IMR-90 (cell line): ENCODE measurements at regions not wholly inside any gene's neighbourhood (a gene's known extent, or its start where the extent isn't known, plus 50 kb on each side); places are given as distances from the start of the nearest gene placed in this dataset.

Source experiments
- ATAC-seq: fragments of 200-7000 bp; cut with Tn5 transposase; 2 replicates; pipeline ENCODE4 v1.9.1; 2020; ENCODE audit warnings: low read depth, mild to moderate bottlenecking, moderate library complexity
- BruUV-seq: library from RNA; stranded (reverse); fragments of 400-500 nt; replicated peaks from 2 replicates; lab custom pipeline; 2021; lab: Mats Ljungman, UMichigan
- CTCF ChIA-PET: fragments of 300-600 bp; formaldehyde crosslinking; extraction: SDS; loops from one replicate; lab custom pipeline; 2021; ENCODE audit warnings: antibody characterized with exemption; lab: Yijun Ruan, JAX
- POLR2A ChIA-PET: fragments of 300-600 bp; sonication (Branson Sonifier 250); formaldehyde crosslinking; loops from one replicate; lab custom pipeline; 2022; ENCODE audit warnings: antibody characterized with exemption; ENCODE audit not compliant: unreplicated experiment; lab: Charles Lee
- DNase-seq: peaks from one replicate; pipeline ENCODE4 v3.0.0; 2013
- H2AFZ ChIP-seq: replicated peaks from 2 replicates; pipeline ENCODE3; 2013; ENCODE audit warnings: low read length, mild to moderate bottlenecking; ENCODE audit not compliant: poor library complexity
- H2AK5ac ChIP-seq: 2 replicates; pipeline ENCODE4 v1.6.1; 2013; ENCODE audit warnings: low read depth, low read length, inconsistent platforms
- H2AK9ac ChIP-seq: replicated peaks from 2 replicates; pipeline ENCODE3; 2013; ENCODE audit warnings: mild to moderate bottlenecking, low read depth, low read length, moderate library complexity; ENCODE audit not compliant: poor library complexity
- H2BK120ac ChIP-seq: 2 replicates; pipeline ENCODE4 v1.6.1; 2013; ENCODE audit warnings: low read depth, low read length, inconsistent platforms
- H2BK15ac ChIP-seq: 3 replicates; pipeline ENCODE4 v1.6.1; 2013; ENCODE audit warnings: low read depth, low read length, inconsistent platforms
- H2BK20ac ChIP-seq: 2 replicates; pipeline ENCODE4 v1.6.1; 2013; ENCODE audit warnings: low read depth, mild to moderate bottlenecking, inconsistent platforms, low read length, moderate library complexity
- H2BK5ac ChIP-seq: 2 replicates; pipeline ENCODE4 v1.6.1; 2013; ENCODE audit warnings: mild to moderate bottlenecking, low read depth, low read length, inconsistent platforms; ENCODE audit not compliant: poor library complexity, severe bottlenecking
- H3K14ac ChIP-seq: replicated peaks from 2 replicates; pipeline ENCODE4 v1.6.1; 2013; ENCODE audit warnings: low read depth, low read length, inconsistent platforms
- H3K18ac ChIP-seq: 2 replicates; pipeline ENCODE4 v1.6.1; 2013; ENCODE audit warnings: low read depth, low read length, control low read depth
- H3K23ac ChIP-seq: 2 replicates; pipeline ENCODE4 v1.6.1; 2013; ENCODE audit warnings: low read depth, low read length, inconsistent platforms
- H3K27ac ChIP-seq: 2 replicates; pipeline ENCODE4 v1.5.1; 2013; ENCODE audit warnings: mild to moderate bottlenecking, control low read depth, low read length; ENCODE audit not compliant: insufficient read depth
- H3K27me3 ChIP-seq: 2 replicates; pipeline ENCODE4 v1.6.1; 2013; ENCODE audit warnings: low read length; ENCODE audit not compliant: control insufficient read depth, insufficient read depth
- H3K36me3 ChIP-seq: 2 replicates; pipeline ENCODE4 v1.6.1; 2013; ENCODE audit warnings: low read length, mixed read lengths; ENCODE audit not compliant: control insufficient read depth, insufficient read depth
- H3K4ac ChIP-seq: 2 replicates; pipeline ENCODE4 v1.6.1; 2013; ENCODE audit warnings: low read depth, low read length, inconsistent platforms
- H3K4me1 ChIP-seq: 2 replicates; pipeline ENCODE4 v1.6.1; 2013; ENCODE audit warnings: low read length, mixed read lengths; ENCODE audit not compliant: control insufficient read depth, insufficient read depth
- H3K4me2 ChIP-seq: 2 replicates; pipeline ENCODE4 v1.6.1; 2013; ENCODE audit warnings: low read depth, mild to moderate bottlenecking, control low read depth, low read length, moderate library complexity
- H3K4me3 ChIP-seq: 2 replicates; pipeline ENCODE4 v1.5.1; 2013; ENCODE audit warnings: low read depth, mild to moderate bottlenecking, control low read depth, low read length, moderate library complexity; ENCODE audit not compliant: insufficient read depth
- H3K56ac ChIP-seq: 2 replicates; pipeline ENCODE4 v1.6.1; 2013; ENCODE audit warnings: low read length, inconsistent platforms; ENCODE audit not compliant: insufficient read depth; ENCODE audit errors: extremely low read depth
- H3K79me1 ChIP-seq, 2 experiments: 2 replicates each; pipeline ENCODE4 v1.6.1; 2013; ENCODE audit warnings: low read length in 2 of 2, inconsistent platforms in 1 of 2, low read depth in 1 of 2
- H3K9ac ChIP-seq: 2 replicates; pipeline ENCODE4 v1.6.1; 2013; ENCODE audit warnings: low read depth, low read length, control low read depth
- H3K9me1 ChIP-seq: 2 replicates; pipeline ENCODE4 v1.6.1; 2013; ENCODE audit warnings: low read length, inconsistent platforms; ENCODE audit not compliant: insufficient read depth
- H3K9me3 ChIP-seq: 2 replicates; pipeline ENCODE4 v1.6.1; 2013; ENCODE audit warnings: low read length; ENCODE audit not compliant: control insufficient read depth, insufficient read depth
- H4K20me1 ChIP-seq: 2 replicates; pipeline ENCODE4 v1.6.1; 2013; ENCODE audit warnings: low read length, inconsistent platforms; ENCODE audit not compliant: insufficient read depth
- H4K5ac ChIP-seq: 2 replicates; pipeline ENCODE4 v1.6.1; 2013; ENCODE audit warnings: mild to moderate bottlenecking, low read depth, low read length, control low read depth
- H4K8ac ChIP-seq, 2 experiments: 2 replicates each; pipeline ENCODE4 v1.6.1; 2013; ENCODE audit warnings: low read depth in 2 of 2, low read length in 2 of 2, control low read depth in 1 of 2, inconsistent platforms in 1 of 2
- H4K91ac ChIP-seq: 2 replicates; pipeline ENCODE4 v1.6.1; 2013; ENCODE audit warnings: low read depth, low read length, inconsistent platforms; ENCODE audit not compliant: insufficient read depth
- CEBPB ChIP-seq: IDR thresholded peaks from 2 replicates; pipeline ENCODE4 v1.6.1; 2012; ENCODE audit warnings: low read depth, low read length, improper control_type of control experiment
- MAFK ChIP-seq: IDR thresholded peaks from 2 replicates; pipeline ENCODE4 v1.6.1; 2012; ENCODE audit warnings: low read depth, low read length, improper control_type of control experiment
- MXI1 ChIP-seq: IDR thresholded peaks from 2 replicates; pipeline ENCODE4 v1.6.1; 2012; ENCODE audit warnings: low read depth, mild to moderate bottlenecking, low read length, moderate library complexity, borderline replicate concordance
- POLR2A ChIP-seq: IDR thresholded peaks from 2 replicates; pipeline ENCODE4 v1.6.1; 2012; ENCODE audit warnings: mild to moderate bottlenecking, low read depth, low read length
- RCOR1 ChIP-seq: IDR thresholded peaks from 2 replicates; pipeline ENCODE4 v1.6.1; 2012; ENCODE audit warnings: mild to moderate bottlenecking, low read length, improper control_type of control experiment; ENCODE audit not compliant: insufficient replicate concordance
- RFX5 ChIP-seq: IDR thresholded peaks from 2 replicates; pipeline ENCODE4 v1.8.0; 2012; ENCODE audit warnings: low read depth, mild to moderate bottlenecking, low read length, moderate library complexity
- SMC3 ChIP-seq: fragments of 150-350 bp; IDR thresholded peaks from 2 replicates; pipeline ENCODE4 v1.6.1; 2016; ENCODE audit warnings: low read depth, mild to moderate bottlenecking, antibody characterized with exemption, low read length, moderate library complexity
- dilution Hi-C: fragments of 300-500 bp; cut with HindIII; formaldehyde crosslinking; loops from one replicate; pipeline ENCODE4 v1.14.3; 2018; ENCODE audit warnings: low sequenced_read_pairs; ENCODE audit not compliant: unreplicated experiment
- in situ Hi-C: fragments of 300-500 bp; cut with MboI; formaldehyde crosslinking; loops from 3 replicates; pipeline ENCODE4 v1.14.3; 2019; ENCODE audit warnings: low sequenced_read_pairs, inconsistent platforms, mixed read lengths
- intact Hi-C: fragments of 100-400 bp; cut with micrococcal nuclease; formaldehyde crosslinking; loops from 2 replicates; pipeline ENCODE4 v1.10.0; 2022
- TF ChIP-seq, protein P1 (sequence below): conservative IDR thresholded peaks from 2 replicates; pipeline ENCODE4 v1.5.1; 2012; ENCODE audit warnings: mild to moderate bottlenecking, low read depth, low read length, improper control_type of control experiment

DNA sequence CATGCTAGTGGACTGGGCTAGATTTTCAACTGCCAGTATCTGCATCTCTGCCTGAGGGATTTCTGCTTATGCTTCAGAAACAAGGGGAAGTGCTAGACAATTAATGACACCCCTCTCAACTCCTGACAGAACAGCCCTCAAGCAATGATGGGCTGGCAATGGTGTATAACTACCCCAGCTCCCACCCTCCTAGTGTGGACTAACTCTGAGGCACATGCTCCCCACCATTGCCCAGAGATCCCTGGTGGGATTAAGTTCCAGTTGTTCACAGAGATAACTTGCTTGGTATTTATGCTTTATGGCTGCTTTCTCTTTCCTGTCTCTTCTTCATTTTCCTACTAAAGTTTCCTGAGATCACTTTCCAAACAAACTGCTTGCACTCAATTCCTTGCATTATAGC, 113.5 kb downstream of the RPS24 start:
- POLR2A ChIA-PET = no interaction called here
- H4K91ac ChIP-seq = no peak overlapping the region
- H3K4me1 ChIP-seq = no peaks in the 10 kb centered on the region
- H4K8ac ChIP-seq = no peak overlapping the region
- H3K23ac ChIP-seq = no peak overlapping the region
- H2BK20ac ChIP-seq = no peak overlapping the region
- H2BK15ac ChIP-seq = no peak overlapping the region
- no peak for DNase-seq
- H2BK5ac ChIP-seq = no peak overlapping the region
- H3K27ac ChIP-seq = no peak overlapping the region
- no peak overlapping the region for H2BK120ac ChIP-seq
- H3K4me2 ChIP-seq = no peak overlapping the region
- no peak overlapping the region for H3K9ac ChIP-seq
- H3K4me3 ChIP-seq = no peak overlapping the region
- CTCF ChIA-PET = no interaction called here
- no TSS peak for BruUV-seq
- no peak overlapping the region for H4K5ac ChIP-seq
- no peak for ATAC-seq
- intact Hi-C loops = no loop called here
- no peaks in the 10 kb centered on the region for H3K36me3 ChIP-seq
- H3K9me3 ChIP-seq = peaks cover 2% of the 10 kb centered on the region
- H3K4ac ChIP-seq = no peak overlapping the region
- no peak overlapping the region for H2AK9ac ChIP-seq
- 0 out of 2 replicates have a peak, but pooled peaks cover 3% of the 10 kb centered on the region for H3K9me1 ChIP-seq
- in situ Hi-C loops = no loop called here
- no peak overlapping the region for H3K56ac ChIP-seq
- H4K20me1 ChIP-seq = no peaks in the 10 kb centered on the region
- peaks cover 36% of the 10 kb centered on the region for H3K27me3 ChIP-seq
- dilution Hi-C loops = no loop called here
- no peak overlapping the region for H2AFZ ChIP-seq
- H3K14ac ChIP-seq = no peak overlapping the region
- H3K18ac ChIP-seq = no peak overlapping the region
- TF ChIP-seq POLR2A = no peak
- TF ChIP-seq RFX5 = no peak
- TF ChIP-seq MAFK = no peak
- no peak for TF ChIP-seq MXI1
- TF ChIP-seq, protein P1, sequence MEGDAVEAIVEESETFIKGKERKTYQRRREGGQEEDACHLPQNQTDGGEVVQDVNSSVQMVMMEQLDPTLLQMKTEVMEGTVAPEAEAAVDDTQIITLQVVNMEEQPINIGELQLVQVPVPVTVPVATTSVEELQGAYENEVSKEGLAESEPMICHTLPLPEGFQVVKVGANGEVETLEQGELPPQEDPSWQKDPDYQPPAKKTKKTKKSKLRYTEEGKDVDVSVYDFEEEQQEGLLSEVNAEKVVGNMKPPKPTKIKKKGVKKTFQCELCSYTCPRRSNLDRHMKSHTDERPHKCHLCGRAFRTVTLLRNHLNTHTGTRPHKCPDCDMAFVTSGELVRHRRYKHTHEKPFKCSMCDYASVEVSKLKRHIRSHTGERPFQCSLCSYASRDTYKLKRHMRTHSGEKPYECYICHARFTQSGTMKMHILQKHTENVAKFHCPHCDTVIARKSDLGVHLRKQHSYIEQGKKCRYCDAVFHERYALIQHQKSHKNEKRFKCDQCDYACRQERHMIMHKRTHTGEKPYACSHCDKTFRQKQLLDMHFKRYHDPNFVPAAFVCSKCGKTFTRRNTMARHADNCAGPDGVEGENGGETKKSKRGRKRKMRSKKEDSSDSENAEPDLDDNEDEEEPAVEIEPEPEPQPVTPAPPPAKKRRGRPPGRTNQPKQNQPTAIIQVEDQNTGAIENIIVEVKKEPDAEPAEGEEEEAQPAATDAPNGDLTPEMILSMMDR = no peak
- no peak for TF ChIP-seq RCOR1
- no peak for TF ChIP-seq CEBPB
- no peak for TF ChIP-seq SMC3
- no peaks in the 10 kb centered on the region for H3K79me1 ChIP-seq
- H2AK5ac ChIP-seq = no peak overlapping the region
